OCI-LY7 (cell line): ENCODE measurements at regions not wholly inside any gene's neighbourhood (a gene's known extent, or its start where the extent isn't known, plus 50 kb on each side); places are given as distances from the start of the nearest gene placed in this dataset.
A peak's percentile ranks its signal among the peaks of the same experiment; 100 is the strongest.

Source experiments
- BruUV-seq: library from RNA; stranded (reverse); fragments of 400-500 nt; replicated peaks from 2 replicates; lab custom pipeline; 2021; lab: Mats Ljungman, UMichigan
- CTCF ChIA-PET: fragments of 300-600 bp; sonication (Branson Sonifier 250); formaldehyde crosslinking; loops from one replicate; lab custom pipeline; 2022; ENCODE audit warnings: antibody characterized with exemption; ENCODE audit not compliant: unreplicated experiment; lab: Charles Lee
- POLR2A ChIA-PET: fragments of 300-600 bp; sonication (Branson Sonifier 250); formaldehyde crosslinking; loops from one replicate; lab custom pipeline; 2022; ENCODE audit warnings: antibody characterized with exemption; lab: Charles Lee
- DNase-seq: peaks from one replicate; pipeline ENCODE4 v3.0.0-alpha.2; 2015; ENCODE audit warnings: low spot score
- H2AFZ ChIP-seq: fragments of 200-600 bp; sonication (generic), shearing (Covaris generic); 2 replicates; pipeline ENCODE4 v1.6.1; 2014; ENCODE audit warnings: mild to moderate bottlenecking, antibody characterized with exemption, low read length, moderate library complexity
- H3K27ac ChIP-seq: fragments of 200-600 bp; sonication (generic); 2 replicates; pipeline ENCODE4 v1.5.1; 2014; ENCODE audit warnings: mixed run types, low read depth, mild to moderate bottlenecking, moderate library complexity, low read length, inconsistent platforms; ENCODE audit not compliant: poor library complexity, severe bottlenecking
- H3K36me3 ChIP-seq: fragments of 200-600 bp; sonication (generic); 2 replicates; pipeline ENCODE4 v1.6.1; 2014; ENCODE audit warnings: mild to moderate bottlenecking, antibody characterized with exemption, low read length, moderate library complexity, mixed read lengths; ENCODE audit not compliant: insufficient read depth
- H3K4me1 ChIP-seq: fragments of 200-600 bp; sonication (generic); 2 replicates; pipeline ENCODE4 v1.5.1; 2014; ENCODE audit warnings: mild to moderate bottlenecking, low read length; ENCODE audit not compliant: insufficient read depth, poor library complexity, severe bottlenecking
- H3K4me2 ChIP-seq: fragments of 200-600 bp; sonication (generic); 2 replicates; pipeline ENCODE4 v1.6.1; 2014; ENCODE audit warnings: mild to moderate bottlenecking, low read length
- H3K4me3 ChIP-seq: fragments of 200-600 bp; sonication (generic); 2 replicates; pipeline ENCODE4 v1.5.1; 2014; ENCODE audit warnings: mild to moderate bottlenecking, low read depth, low read length; ENCODE audit not compliant: poor library complexity, severe bottlenecking
- H3K79me2 ChIP-seq: fragments of 200-600 bp; sonication (generic); 2 replicates; pipeline ENCODE4 v1.6.1; 2016; ENCODE audit warnings: low read depth, mild to moderate bottlenecking, low read length, moderate library complexity, mixed read lengths; ENCODE audit not compliant: insufficient read depth
- H3K9me2 ChIP-seq: fragments of 200-600 bp; sonication (generic); 2 replicates; pipeline ENCODE4 v1.6.1; 2016; ENCODE audit warnings: mild to moderate bottlenecking, low read length, mixed read lengths; ENCODE audit not compliant: insufficient read depth
- H3K9me3 ChIP-seq: fragments of 200-600 bp; sonication (generic); 2 replicates; pipeline ENCODE4 v1.6.1; 2014; ENCODE audit warnings: mild to moderate bottlenecking, mixed run types, low read length, mixed read lengths
- H4K20me1 ChIP-seq: fragments of 200-600 bp; sonication (generic); 2 replicates; pipeline ENCODE4 v1.6.1; 2014; ENCODE audit warnings: mild to moderate bottlenecking, antibody characterized with exemption, low read length, moderate library complexity, mixed read lengths; ENCODE audit not compliant: insufficient read depth
- CTCF ChIP-seq: fragments of 200-600 bp; sonication (generic); conservative IDR thresholded peaks from 2 replicates; pipeline ENCODE4 v1.5.1; 2014; ENCODE audit warnings: mild to moderate bottlenecking, antibody characterized with exemption, low read length, moderate library complexity, mixed read lengths
- EZH2phosphoT487 ChIP-seq: fragments of 200-600 bp; sonication (generic); IDR thresholded peaks from 2 replicates; pipeline ENCODE4 v1.6.1; 2018; ENCODE audit warnings: low read depth, borderline replicate concordance, mild to moderate bottlenecking, mixed run types, antibody characterized with exemption, low read length, moderate library complexity, mixed read lengths
- intact Hi-C: fragments of 100-400 bp; cut with micrococcal nuclease; formaldehyde crosslinking; loops from one replicate; pipeline ENCODE4 v1.10.0; 2022; ENCODE audit not compliant: unreplicated experiment

DNA sequence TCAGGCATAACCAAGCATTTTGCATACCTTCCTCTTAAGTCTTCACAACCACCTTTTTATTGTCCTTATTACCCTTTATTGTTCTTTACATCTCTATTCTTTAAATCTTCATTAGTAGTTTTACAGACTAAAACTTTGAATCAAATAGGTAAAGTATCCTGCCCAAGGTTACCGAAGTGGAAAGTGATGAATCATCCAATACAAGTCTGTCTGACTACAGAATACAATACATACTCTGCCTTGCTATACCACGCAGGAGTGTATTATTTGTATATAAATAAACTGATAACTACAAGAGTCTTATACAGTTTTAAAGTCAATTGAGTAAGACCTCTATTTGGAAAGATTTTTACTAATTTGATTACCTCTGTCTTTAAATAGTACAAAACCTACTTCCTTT is 196.0 kb downstream of the ZEB2 start:
- TF ChIP-seq EZH2phosphoT487, result no peak
- TF ChIP-seq CTCF, result no peak
- Histone ChIP-seq H3K4me3 (peak overlapping the region; percentile 53), H3K9me3 (peaks cover 14% of the 10 kb centered on the region; the same call in 1 of the 2 replicates), H3K4me1 (peaks cover 47% of the 10 kb centered on the region), H4K20me1 (no peaks in the 10 kb centered on the region), H3K79me2 (peaks cover 97% of the 10 kb centered on the region; the same call in 1 of the 2 replicates), H3K27ac (peak overlapping the region; percentile 38), H3K9me2 (no peaks in the 10 kb centered on the region), H3K36me3 (peaks cover 19% of the 10 kb centered on the region), H2AFZ (peak overlapping the region; percentile 36; the same call in 1 of the 2 replicates), H3K4me2 (peak overlapping the region; percentile 72)
- BruUV-seq, result no TSS peak
- ChIA-PET CTCF (no interaction called here), POLR2A (interaction anchor here (0.7 to 2.0 kb wide), 7 partner anchors 8 to 82 kb away, joined by 3 to 11 read pairs (median 4); no protein-coding TSS in a partner anchor)
- intact Hi-C loops, result no loop called here
- no peak for DNase-seq

DNA sequence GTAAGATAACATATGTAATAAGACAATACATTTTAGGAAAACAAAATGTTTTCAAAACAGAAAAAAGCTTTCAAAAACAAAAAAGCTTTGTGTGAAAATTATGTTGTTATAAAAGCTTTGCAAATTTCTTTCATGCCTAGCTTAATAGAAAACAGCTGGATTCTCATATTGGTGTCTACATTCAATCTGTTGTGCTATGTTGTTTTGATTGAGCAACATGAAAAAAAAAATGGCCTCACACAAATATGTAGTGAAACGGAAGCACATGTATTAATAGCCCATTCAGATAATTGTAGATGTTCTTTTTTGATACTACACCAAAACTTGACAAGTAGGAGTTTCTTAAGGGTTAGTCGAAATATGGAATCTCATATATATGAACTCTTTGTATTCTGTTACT is 197.5 kb downstream of the ZEB2 start:
- POLR2A ChIA-PET, result interaction anchor here (0.6 to 1.5 kb wide), 8 partner anchors 9 to 141 kb away, joined by 3 to 5 read pairs (median 4); no protein-coding TSS in a partner anchor

More for the DNA sequence above, 197.5 kb downstream of the ZEB2 start:
- TF ChIP-seq EZH2phosphoT487 (no peak), CTCF (no peak)
- BruUV-seq, result no TSS peak
- Histone ChIP-seq H3K4me2 (no peak overlapping the region), H2AFZ (no peak overlapping the region), H3K79me2 (peaks cover 90% of the 10 kb centered on the region; the same call in 1 of the 2 replicates), H3K27ac (no peak overlapping the region), H3K4me1 (peaks cover 47% of the 10 kb centered on the region), H3K9me3 (peaks cover 14% of the 10 kb centered on the region; the same call in 1 of the 2 replicates), H3K4me3 (no peak overlapping the region), H3K36me3 (peaks cover 11% of the 10 kb centered on the region), H3K9me2 (no peaks in the 10 kb centered on the region), H4K20me1 (no peaks in the 10 kb centered on the region)
- no peak for DNase-seq
- CTCF ChIA-PET, result no interaction called here
- intact Hi-C loops, result no loop called here
